ENCODE measurements at regions not wholly inside any gene's neighbourhood (a gene's known extent, or its start where the extent isn't known, plus 50 kb on each side); places are given as distances from the start of the nearest gene placed in this dataset.
"Not testable (repeated sequence)": the region's sequence is repeated elsewhere in the genome, so short reads cannot be mapped to it uniquely, and the experiment has no call there.

- H3K27ac Mint-ChIP-seq = peak overlapping the region in 1 of 3 donors; percentile 42
Observed at GRCh38 chr10:28087661-28088351, 88.9 kb upstream of the ODAD2 start.

GRCh38 chr10:28085760-28086159, 86.9 kb upstream of the ODAD2 start:
- not testable (repeated sequence) for H3K4me3 Mint-ChIP-seq, H3K9me3 Mint-ChIP-seq, H3K4me1 Mint-ChIP-seq, H3K27me3 Mint-ChIP-seq, H3K36me3 Mint-ChIP-seq, H3K27ac Mint-ChIP-seq

More at GRCh38 chr10:28087661-28088351, 88.9 kb upstream of the ODAD2 start:
- Mint-ChIP-seq H3K4me1 (no peaks in the 10 kb centered on the region), H3K9me3 (peaks cover 0 to 2% (median 2%) of the 10 kb centered on the region in 3 donors), H3K4me3 (no peak overlapping the region), H3K27me3 (no peaks in the 10 kb centered on the region), H3K36me3 (peaks cover 7% of the 10 kb centered on the region)

- no peaks in the 10 kb centered on the region for H3K27me3 Mint-ChIP-seq
- peaks cover 3% of the 10 kb centered on the region for H3K36me3 Mint-ChIP-seq
- peaks cover 0 to 2% (median 2%) of the 10 kb centered on the region in 3 donors for H3K9me3 Mint-ChIP-seq
- H3K27ac Mint-ChIP-seq = no peak overlapping the region
- no peak overlapping the region for H3K4me3 Mint-ChIP-seq
- H3K4me1 Mint-ChIP-seq = no peaks in the 10 kb centered on the region
Observed at GRCh38 chr10:28082885-28083284, 84.0 kb upstream of the ODAD2 start.

- H3K36me3 Mint-ChIP-seq = peaks cover 3% of the 10 kb centered on the region
Observed at GRCh38 chr10:28082316-28082715, 83.4 kb upstream of the ODAD2 start.

GRCh38 chr10:28077889-28078288, 79.0 kb upstream of the ODAD2 start:
- Mint-ChIP-seq H3K9me3 (no peaks in the 10 kb centered on the region), H3K36me3 (peaks cover 7% of the 10 kb centered on the region), H3K27me3 (no peaks in the 10 kb centered on the region), H3K27ac (no peak overlapping the region), H3K4me1 (no peaks in the 10 kb centered on the region), H3K4me3 (no peak overlapping the region)

More at GRCh38 chr10:28082316-28082715, 83.4 kb upstream of the ODAD2 start:
- H3K27ac Mint-ChIP-seq = no peak overlapping the region
- H3K27me3 Mint-ChIP-seq = no peaks in the 10 kb centered on the region
- H3K4me1 Mint-ChIP-seq = no peaks in the 10 kb centered on the region
- no peak overlapping the region for H3K4me3 Mint-ChIP-seq
- peaks cover 0 to 2% (median 2%) of the 10 kb centered on the region in 3 donors for H3K9me3 Mint-ChIP-seq

GRCh38 chr10:28075424-28075823, 76.5 kb upstream of the ODAD2 start:
- Mint-ChIP-seq H3K27me3 (no peaks in the 10 kb centered on the region), H3K4me3 (no peak overlapping the region)

GRCh38 chr10:28072573-28072972, 73.7 kb upstream of the ODAD2 start:
- H3K36me3 Mint-ChIP-seq = peaks cover 7% of the 10 kb centered on the region
- H3K27me3 Mint-ChIP-seq = no peaks in the 10 kb centered on the region
- H3K27ac Mint-ChIP-seq = no peak overlapping the region
- no peaks in the 10 kb centered on the region for H3K4me1 Mint-ChIP-seq
- H3K9me3 Mint-ChIP-seq = peaks cover 0 to 2% (median 0%) of the 10 kb centered on the region in 3 donors
- no peak overlapping the region for H3K4me3 Mint-ChIP-seq

More at GRCh38 chr10:28075424-28075823, 76.5 kb upstream of the ODAD2 start:
- H3K4me1 Mint-ChIP-seq = no peaks in the 10 kb centered on the region
- peaks cover 0 to 1% (median 0%) of the 10 kb centered on the region in 3 donors for H3K9me3 Mint-ChIP-seq
- H3K27ac Mint-ChIP-seq = no peak overlapping the region
- H3K36me3 Mint-ChIP-seq = peaks cover 7% of the 10 kb centered on the region

GRCh38 chr10:28060031-28060607, 61.2 kb upstream of the ODAD2 start:
- H3K4me1 Mint-ChIP-seq = peaks cover 0 to 2% (median 0%) of the 10 kb centered on the region in 3 donors
- no peak overlapping the region for H3K27ac Mint-ChIP-seq
- no peak overlapping the region for H3K4me3 Mint-ChIP-seq
- H3K9me3 Mint-ChIP-seq = peaks cover 0 to 2% (median 0%) of the 10 kb centered on the region in 3 donors
- H3K36me3 Mint-ChIP-seq = peaks cover 10% of the 10 kb centered on the region
- no peaks in the 10 kb centered on the region for H3K27me3 Mint-ChIP-seq

- Mint-ChIP-seq H3K27ac (peak overlapping the region in 1 of 3 donors; percentile 31), H3K36me3 (peaks cover 9% of the 10 kb centered on the region), H3K27me3 (no peaks in the 10 kb centered on the region), H3K4me3 (no peak overlapping the region), H3K4me1 (peaks cover 0 to 2% (median 0%) of the 10 kb centered on the region in 3 donors), H3K9me3 (peaks cover 0 to 2% (median 0%) of the 10 kb centered on the region in 3 donors)
Observed at GRCh38 chr10:28058746-28059145, 59.9 kb upstream of the ODAD2 start.

GRCh38 chr10:28054228-28054860, 55.5 kb upstream of the ODAD2 start:
- Mint-ChIP-seq H3K27me3 (no peaks in the 10 kb centered on the region), H3K27ac (no peak overlapping the region), H3K4me1 (no peaks in the 10 kb centered on the region), H3K36me3 (peaks cover 10% of the 10 kb centered on the region), H3K4me3 (no peak overlapping the region), H3K9me3 (peaks cover 0 to 2% (median 0%) of the 10 kb centered on the region in 3 donors)

GRCh38 chr10:28049286-28049685, 50.4 kb upstream of the ODAD2 start:
- Mint-ChIP-seq H3K36me3 (peaks cover 5% of the 10 kb centered on the region), H3K4me1 (no peaks in the 10 kb centered on the region), H3K27ac (peak overlapping the region in 1 of 3 donors; percentile 9), H3K27me3 (no peaks in the 10 kb centered on the region), H3K9me3 (no peaks in the 10 kb centered on the region), H3K4me3 (no peak overlapping the region)
